Panc1 (cell line): ENCODE measurements at regions not wholly inside any gene's neighbourhood (a gene's known extent, or its start where the extent isn't known, plus 50 kb on each side); places are given as distances from the start of the nearest gene placed in this dataset.

ENCODE experiments used
- ATAC-seq: fragments of 200-7000 bp; cut with Tn5 transposase; 2 replicates; pipeline ENCODE4 v1.9.1; 2020; ENCODE audit warnings: mild to moderate bottlenecking, moderate library complexity
- BruUV-seq: library from RNA; stranded (reverse); fragments of 400-500 nt; replicated peaks from 2 replicates; lab custom pipeline; 2021; lab: Mats Ljungman, UMichigan
- CTCF ChIA-PET: fragments of 300-600 bp; sonication (Branson Sonifier 250); formaldehyde crosslinking; loops from one replicate; lab custom pipeline; 2022; ENCODE audit warnings: antibody characterized with exemption; lab: Charles Lee
- POLR2A ChIA-PET: fragments of 300-600 bp; sonication (Branson Sonifier 250); formaldehyde crosslinking; loops from one replicate; lab custom pipeline; 2022; ENCODE audit warnings: antibody characterized with exemption; lab: Charles Lee
- DNase-seq: peaks from one replicate; pipeline ENCODE4 v3.0.0-alpha.2; 2010; ENCODE audit warnings: low read depth, low spot score
- H3K27ac ChIP-seq: 2 replicates; pipeline ENCODE4 v1.5.1; 2011; ENCODE audit warnings: mild to moderate bottlenecking, low read length, inconsistent platforms
- H3K27me3 ChIP-seq: fragments of 200-500 bp; sonication (Bioruptor generic); 2 replicates; pipeline ENCODE4 v1.6.0; 2014; ENCODE audit warnings: low read length, inconsistent platforms; ENCODE audit not compliant: control insufficient read depth, insufficient read depth
- H3K36me3 ChIP-seq: fragments of 200-500 bp; sonication (Bioruptor generic); 2 replicates; pipeline ENCODE4 v1.5.1; 2014; ENCODE audit warnings: inconsistent platforms, mild to moderate bottlenecking, low read length, moderate library complexity; ENCODE audit not compliant: control insufficient read depth, insufficient read depth
- H3K4me1 ChIP-seq: 2 replicates; pipeline ENCODE4 v1.5.1; 2011; ENCODE audit warnings: inconsistent platforms, mild to moderate bottlenecking, low read length, moderate library complexity; ENCODE audit not compliant: control insufficient read depth, insufficient read depth
- H3K4me3 ChIP-seq, 2 experiments: 2 replicates each; pipeline ENCODE4 v1.5.1; 2011 to 2012; ENCODE audit warnings: low read depth in 2 of 2, low read length in 2 of 2, mild to moderate bottlenecking in 2 of 2, inconsistent platforms in 1 of 2, moderate library complexity in 1 of 2
- H3K9me3 ChIP-seq: fragments of 200-500 bp; sonication (Bioruptor generic); 2 replicates; pipeline ENCODE4 v1.5.1; 2014; ENCODE audit warnings: low read depth, mild to moderate bottlenecking, inconsistent platforms, low read length, moderate library complexity; ENCODE audit not compliant: control insufficient read depth, insufficient read depth
- POLR2AphosphoS5 ChIP-seq: IDR thresholded peaks from 2 replicates; pipeline ENCODE4 v1.6.1; 2012; ENCODE audit warnings: mild to moderate bottlenecking, low read depth, low read length, moderate library complexity
- SIN3A ChIP-seq: IDR thresholded peaks from 2 replicates; pipeline ENCODE4 v1.6.1; 2012; ENCODE audit warnings: low read depth, mild to moderate bottlenecking, low read length, moderate library complexity, borderline replicate concordance; ENCODE audit not compliant: insufficient read depth
- TCF7L2 ChIP-seq: IDR thresholded peaks from 2 replicates; pipeline ENCODE4 v1.6.1; 2011; ENCODE audit warnings: mild to moderate bottlenecking, low read depth, low read length, inconsistent platforms
- in situ Hi-C: cut with HindIII; loops from 2 replicates; pipeline ENCODE4 v1.10.0; 2016; ENCODE audit warnings: low sequenced_read_pairs, low pct_unique_long_range_greater_than_20kb
- intact Hi-C: fragments of 100-400 bp; cut with micrococcal nuclease; formaldehyde crosslinking; loops from one replicate; pipeline ENCODE4 v1.10.0; 2022; ENCODE audit not compliant: unreplicated experiment
- TF ChIP-seq, protein P1 (sequence below), 2 experiments: IDR thresholded peaks; 2 replicates each; pipeline ENCODE4 v1.6.1; 2011 to 2012; ENCODE audit warnings: low read depth in 2 of 2, control low read depth in 1 of 2, low read length in 1 of 2, mild to moderate bottlenecking in 1 of 2, moderate library complexity in 1 of 2; ENCODE audit not compliant: insufficient read depth in 1 of 2
- TF ChIP-seq, protein P2 (sequence below): fragments of 450-650 bp; IDR thresholded peaks from 2 replicates; pipeline ENCODE4 v1.5.1; 2017; ENCODE audit warnings: mild to moderate bottlenecking

DNA sequence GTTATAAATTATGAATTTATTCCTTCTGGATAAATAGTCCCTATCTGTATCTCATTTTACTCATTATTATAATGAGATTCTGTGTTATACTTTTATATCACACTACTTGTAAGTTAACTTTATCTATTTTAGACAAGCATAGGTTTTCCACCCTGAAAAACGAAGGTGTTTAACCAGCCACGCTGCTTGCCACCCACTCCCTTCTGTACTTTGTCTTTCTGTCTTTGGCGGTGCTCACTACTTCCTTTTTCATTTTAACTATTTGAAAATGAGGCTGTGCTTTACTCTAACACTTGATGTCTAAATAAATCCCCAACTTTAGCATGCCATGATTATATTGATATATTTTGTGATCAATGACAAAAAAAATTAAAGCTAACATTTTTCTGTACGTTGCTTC is 952.9 kb downstream of the DNAJB9 start:
- DNase-seq (no peak), ATAC-seq (no peak)
- no peaks in the 10 kb centered on the region for H3K9me3 ChIP-seq
- BruUV-seq, result no TSS peak
- intact Hi-C loops, result no loop called here
- no peaks in the 10 kb centered on the region for H3K4me1 ChIP-seq
- H3K27me3 ChIP-seq, result no peaks in the 10 kb centered on the region
- no peak overlapping the region for H3K4me3 ChIP-seq
- CTCF ChIA-PET, result no interaction called here
- POLR2A ChIA-PET, result no interaction called here
- TF ChIP-seq SIN3A (no peak), POLR2AphosphoS5 (no peak), TCF7L2 (no peak)
- TF ChIP-seq, protein P1, sequence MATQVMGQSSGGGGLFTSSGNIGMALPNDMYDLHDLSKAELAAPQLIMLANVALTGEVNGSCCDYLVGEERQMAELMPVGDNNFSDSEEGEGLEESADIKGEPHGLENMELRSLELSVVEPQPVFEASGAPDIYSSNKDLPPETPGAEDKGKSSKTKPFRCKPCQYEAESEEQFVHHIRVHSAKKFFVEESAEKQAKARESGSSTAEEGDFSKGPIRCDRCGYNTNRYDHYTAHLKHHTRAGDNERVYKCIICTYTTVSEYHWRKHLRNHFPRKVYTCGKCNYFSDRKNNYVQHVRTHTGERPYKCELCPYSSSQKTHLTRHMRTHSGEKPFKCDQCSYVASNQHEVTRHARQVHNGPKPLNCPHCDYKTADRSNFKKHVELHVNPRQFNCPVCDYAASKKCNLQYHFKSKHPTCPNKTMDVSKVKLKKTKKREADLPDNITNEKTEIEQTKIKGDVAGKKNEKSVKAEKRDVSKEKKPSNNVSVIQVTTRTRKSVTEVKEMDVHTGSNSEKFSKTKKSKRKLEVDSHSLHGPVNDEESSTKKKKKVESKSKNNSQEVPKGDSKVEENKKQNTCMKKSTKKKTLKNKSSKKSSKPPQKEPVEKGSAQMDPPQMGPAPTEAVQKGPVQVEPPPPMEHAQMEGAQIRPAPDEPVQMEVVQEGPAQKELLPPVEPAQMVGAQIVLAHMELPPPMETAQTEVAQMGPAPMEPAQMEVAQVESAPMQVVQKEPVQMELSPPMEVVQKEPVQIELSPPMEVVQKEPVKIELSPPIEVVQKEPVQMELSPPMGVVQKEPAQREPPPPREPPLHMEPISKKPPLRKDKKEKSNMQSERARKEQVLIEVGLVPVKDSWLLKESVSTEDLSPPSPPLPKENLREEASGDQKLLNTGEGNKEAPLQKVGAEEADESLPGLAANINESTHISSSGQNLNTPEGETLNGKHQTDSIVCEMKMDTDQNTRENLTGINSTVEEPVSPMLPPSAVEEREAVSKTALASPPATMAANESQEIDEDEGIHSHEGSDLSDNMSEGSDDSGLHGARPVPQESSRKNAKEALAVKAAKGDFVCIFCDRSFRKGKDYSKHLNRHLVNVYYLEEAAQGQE (IDR thresholded peaks at IDR 0.05; ENCODE audit: insufficient read depth in 1 of 2, low read depth in 2 of 2, low read length in 1 of 2), result no peak
- TF ChIP-seq, protein P2, sequence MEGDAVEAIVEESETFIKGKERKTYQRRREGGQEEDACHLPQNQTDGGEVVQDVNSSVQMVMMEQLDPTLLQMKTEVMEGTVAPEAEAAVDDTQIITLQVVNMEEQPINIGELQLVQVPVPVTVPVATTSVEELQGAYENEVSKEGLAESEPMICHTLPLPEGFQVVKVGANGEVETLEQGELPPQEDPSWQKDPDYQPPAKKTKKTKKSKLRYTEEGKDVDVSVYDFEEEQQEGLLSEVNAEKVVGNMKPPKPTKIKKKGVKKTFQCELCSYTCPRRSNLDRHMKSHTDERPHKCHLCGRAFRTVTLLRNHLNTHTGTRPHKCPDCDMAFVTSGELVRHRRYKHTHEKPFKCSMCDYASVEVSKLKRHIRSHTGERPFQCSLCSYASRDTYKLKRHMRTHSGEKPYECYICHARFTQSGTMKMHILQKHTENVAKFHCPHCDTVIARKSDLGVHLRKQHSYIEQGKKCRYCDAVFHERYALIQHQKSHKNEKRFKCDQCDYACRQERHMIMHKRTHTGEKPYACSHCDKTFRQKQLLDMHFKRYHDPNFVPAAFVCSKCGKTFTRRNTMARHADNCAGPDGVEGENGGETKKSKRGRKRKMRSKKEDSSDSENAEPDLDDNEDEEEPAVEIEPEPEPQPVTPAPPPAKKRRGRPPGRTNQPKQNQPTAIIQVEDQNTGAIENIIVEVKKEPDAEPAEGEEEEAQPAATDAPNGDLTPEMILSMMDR, result no peak
- H3K36me3 ChIP-seq, result no peaks in the 10 kb centered on the region
- no peak overlapping the region for H3K27ac ChIP-seq
- in situ Hi-C loops, result no loop called here

DNA sequence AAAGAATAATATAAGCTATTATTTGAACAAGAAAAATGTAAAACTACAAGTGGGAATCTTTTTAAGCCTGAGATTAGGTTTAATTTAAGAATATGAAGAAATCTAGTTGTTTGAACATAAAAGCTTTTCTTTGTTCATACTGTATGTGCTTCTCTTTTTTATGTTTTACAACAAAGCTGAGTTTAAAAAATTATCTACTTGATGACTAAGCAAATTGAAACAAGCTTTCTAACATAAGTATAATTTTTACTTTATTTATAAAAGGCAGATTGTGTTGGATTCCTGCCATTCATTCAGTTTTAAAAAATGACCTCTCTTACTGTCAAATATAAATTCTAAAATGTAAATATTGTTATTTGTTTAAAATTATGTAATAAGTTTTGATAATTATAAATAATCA is 958.2 kb downstream of the DNAJB9 start:
- BruUV-seq, result no TSS peak
- intact Hi-C loops (no loop called here), in situ Hi-C loops (no loop called here)
- Histone ChIP-seq H3K27me3 (no peaks in the 10 kb centered on the region), H3K36me3 (no peaks in the 10 kb centered on the region), H3K4me3 (no peak overlapping the region), H3K27ac (no peak overlapping the region), H3K9me3 (no peaks in the 10 kb centered on the region), H3K4me1 (no peaks in the 10 kb centered on the region)
- TF ChIP-seq, protein P2, result no peak
- TF ChIP-seq TCF7L2, result no peak
- no peak for TF ChIP-seq POLR2AphosphoS5
- TF ChIP-seq, protein P1 (IDR thresholded peaks at IDR 0.05; ENCODE audit: insufficient read depth in 1 of 2, low read depth in 2 of 2, low read length in 1 of 2), result no peak
- TF ChIP-seq SIN3A, result no peak
- ChIA-PET CTCF (no interaction called here), POLR2A (no interaction called here)
- DNase-seq, result no peak
- ATAC-seq, result no peak
